PC-3 (cell line): ENCODE measurements at regions not wholly inside any gene's neighbourhood (a gene's known extent, or its start where the extent isn't known, plus 50 kb on each side); places are given as distances from the start of the nearest gene placed in this dataset.

Experiments
- EZH2 ChIP-seq: fragments of 300-600 bp; sonication (generic); IDR thresholded peaks from one replicate; pipeline ENCODE4 v1.6.1; 2017; ENCODE audit warnings: antibody characterized with exemption, mild to moderate bottlenecking, low read length; ENCODE audit not compliant: unreplicated experiment
- TF ChIP-seq, protein P1 (sequence below): fragments of 300-600 bp; sonication (generic); conservative IDR thresholded peaks from 2 replicates; pipeline ENCODE4 v1.5.1; 2017; ENCODE audit warnings: antibody characterized with exemption, low read depth, mild to moderate bottlenecking, low read length

DNA sequence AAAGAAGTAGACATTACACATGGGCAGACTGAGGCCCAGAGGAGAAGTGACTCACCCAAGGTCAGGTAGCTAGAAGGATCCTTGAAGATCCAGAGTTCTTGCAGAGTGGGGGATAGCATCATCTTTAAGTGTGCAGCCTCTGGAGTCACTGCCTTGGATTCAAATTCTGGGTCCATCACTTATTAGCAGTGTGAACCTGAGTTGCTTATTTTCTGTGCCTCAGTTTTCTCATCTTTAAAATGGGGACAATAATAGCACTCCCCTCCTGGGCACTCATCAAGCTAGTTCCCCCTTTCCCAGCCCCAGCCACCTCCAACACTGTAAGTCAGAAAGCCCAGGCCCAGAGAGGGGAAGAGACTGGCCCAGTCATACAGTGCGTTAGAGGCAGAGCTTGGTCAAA is 141.8 kb upstream of the PJA1 start:
- TF ChIP-seq, protein P1, sequence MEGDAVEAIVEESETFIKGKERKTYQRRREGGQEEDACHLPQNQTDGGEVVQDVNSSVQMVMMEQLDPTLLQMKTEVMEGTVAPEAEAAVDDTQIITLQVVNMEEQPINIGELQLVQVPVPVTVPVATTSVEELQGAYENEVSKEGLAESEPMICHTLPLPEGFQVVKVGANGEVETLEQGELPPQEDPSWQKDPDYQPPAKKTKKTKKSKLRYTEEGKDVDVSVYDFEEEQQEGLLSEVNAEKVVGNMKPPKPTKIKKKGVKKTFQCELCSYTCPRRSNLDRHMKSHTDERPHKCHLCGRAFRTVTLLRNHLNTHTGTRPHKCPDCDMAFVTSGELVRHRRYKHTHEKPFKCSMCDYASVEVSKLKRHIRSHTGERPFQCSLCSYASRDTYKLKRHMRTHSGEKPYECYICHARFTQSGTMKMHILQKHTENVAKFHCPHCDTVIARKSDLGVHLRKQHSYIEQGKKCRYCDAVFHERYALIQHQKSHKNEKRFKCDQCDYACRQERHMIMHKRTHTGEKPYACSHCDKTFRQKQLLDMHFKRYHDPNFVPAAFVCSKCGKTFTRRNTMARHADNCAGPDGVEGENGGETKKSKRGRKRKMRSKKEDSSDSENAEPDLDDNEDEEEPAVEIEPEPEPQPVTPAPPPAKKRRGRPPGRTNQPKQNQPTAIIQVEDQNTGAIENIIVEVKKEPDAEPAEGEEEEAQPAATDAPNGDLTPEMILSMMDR: no peak
- TF ChIP-seq EZH2: no peak
